NCI-H1092 treated with DMSO at 0.1 percent for 48 hours (cell line): ENCODE measurements at regions not wholly inside any gene's neighbourhood (a gene's known extent, or its start where the extent isn't known, plus 50 kb on each side); places are given as distances from the start of the nearest gene placed in this dataset.
A peak's percentile ranks its signal among the peaks of the same experiment; 100 is the strongest.

Source experiments
- DNase-seq: peaks from one replicate; lab custom pipeline; 2025; lab: John Stamatoyannopoulos, UW

- DNase-seq, result no peak
Measured at GRCh38 chr20:10771435-10772140, 97.8 kb upstream of the JAG1 start.

- no peak for DNase-seq
Measured at GRCh38 chr20:10774357-10774943, 100.7 kb upstream of the JAG1 start.

GRCh38 chr20:10777710-10778109 lies 103.9 kb upstream of the JAG1 start:
- DNase-seq, result no peak

GRCh38 chr20:10779911-10780310 lies 106.1 kb upstream of the JAG1 start:
- no peak for DNase-seq

GRCh38 chr20:10780901-10781300 lies 107.1 kb upstream of the JAG1 start:
- DNase-seq, result no peak

- no peak for DNase-seq
Measured at GRCh38 chr20:10781526-10781925, 107.7 kb upstream of the JAG1 start.

- no peak for DNase-seq
Measured at GRCh38 chr20:10783707-10784553, 110.1 kb upstream of the JAG1 start.

GRCh38 chr20:10784554-10785183 lies 110.9 kb upstream of the JAG1 start:
- DNase-seq, result no peak

GRCh38 chr20:10786678-10787077 lies 112.9 kb upstream of the JAG1 start:
- DNase-seq, result no peak

GRCh38 chr20:10788055-10788454 lies 114.3 kb upstream of the JAG1 start:
- DNase-seq, result no peak

GRCh38 chr20:10788877-10789276 lies 115.1 kb upstream of the JAG1 start:
- no peak for DNase-seq

- no peak for DNase-seq
Measured at GRCh38 chr20:10789386-10789785, 115.6 kb upstream of the JAG1 start.

- DNase-seq, result no peak
Measured at GRCh38 chr20:10790013-10790412, 116.2 kb upstream of the JAG1 start.

GRCh38 chr20:10792291-10792690 lies 118.5 kb upstream of the JAG1 start:
- no peak for DNase-seq

GRCh38 chr20:10793766-10794165 lies 120.0 kb upstream of the JAG1 start:
- DNase-seq, result peak; percentile 85

GRCh38 chr20:10794765-10795164 lies 121.0 kb upstream of the JAG1 start:
- no peak for DNase-seq

GRCh38 chr20:10795286-10796026 lies 121.7 kb upstream of the JAG1 start:
- DNase-seq, result no peak

- DNase-seq, result no peak
Measured at GRCh38 chr20:10798811-10799210, 125.0 kb upstream of the JAG1 start.

- no peak for DNase-seq
Measured at GRCh38 chr20:10799735-10800134, 125.9 kb upstream of the JAG1 start.

GRCh38 chr20:10800288-10800687 lies 126.5 kb upstream of the JAG1 start:
- peak; percentile 73 for DNase-seq

- DNase-seq, result no peak
Measured at GRCh38 chr20:10802236-10802635, 128.4 kb upstream of the JAG1 start.

GRCh38 chr20:10805764-10806163 lies 132.0 kb upstream of the JAG1 start:
- DNase-seq, result no peak
